HL-60 (cell line): ENCODE measurements at regions not wholly inside any gene's neighbourhood (a gene's known extent, or its start where the extent isn't known, plus 50 kb on each side); places are given as distances from the start of the nearest gene placed in this dataset.

ENCODE experiments used
- DNase-seq, 2 experiments: peaks; one replicate each; pipeline ENCODE4 v3.0.0-alpha.2; 2010 to 2020; ENCODE audit warnings: low read depth in 1 of 2, low spot score in 1 of 2
- H3K27ac ChIP-seq: fragments of 250-450 bp; sonication (Bioruptor Pico); replicated peaks from 2 replicates; pipeline ENCODE4 v1.5.1; 2020; ENCODE audit warnings: mild to moderate bottlenecking, moderate library complexity
- H3K27me3 ChIP-seq: fragments of 250-450 bp; sonication (Bioruptor Pico); 2 replicates; pipeline ENCODE4 v1.5.1; 2021; ENCODE audit warnings: mild to moderate bottlenecking, moderate library complexity; ENCODE audit not compliant: insufficient read depth, poor library complexity, severe bottlenecking
- H3K4me3 ChIP-seq: replicated peaks from 2 replicates; pipeline ENCODE4 v1.5.1; 2011; ENCODE audit warnings: mild to moderate bottlenecking, control low read depth, low read length; ENCODE audit not compliant: insufficient read depth
- GABPA ChIP-seq: IDR thresholded peaks from 2 replicates; pipeline ENCODE4 v1.6.1; 2012; ENCODE audit warnings: low read depth
- POLR2AphosphoS5 ChIP-seq: IDR thresholded peaks from 2 replicates; pipeline ENCODE4 v1.6.1; 2012; ENCODE audit warnings: low read depth
- REST ChIP-seq: IDR thresholded peaks from 2 replicates; pipeline ENCODE4 v1.6.1; 2012; ENCODE audit warnings: low read depth; ENCODE audit not compliant: insufficient replicate concordance
- SPI1 ChIP-seq: IDR thresholded peaks from 2 replicates; pipeline ENCODE4 v1.6.1; 2012; ENCODE audit warnings: low read depth, mild to moderate bottlenecking, borderline replicate concordance
- TF ChIP-seq, protein P1 (sequence below): IDR thresholded peaks from one replicate; pipeline ENCODE4 v1.5.1; 2011; ENCODE audit warnings: low read length, control low read depth, inconsistent platforms; ENCODE audit not compliant: insufficient read depth

DNA sequence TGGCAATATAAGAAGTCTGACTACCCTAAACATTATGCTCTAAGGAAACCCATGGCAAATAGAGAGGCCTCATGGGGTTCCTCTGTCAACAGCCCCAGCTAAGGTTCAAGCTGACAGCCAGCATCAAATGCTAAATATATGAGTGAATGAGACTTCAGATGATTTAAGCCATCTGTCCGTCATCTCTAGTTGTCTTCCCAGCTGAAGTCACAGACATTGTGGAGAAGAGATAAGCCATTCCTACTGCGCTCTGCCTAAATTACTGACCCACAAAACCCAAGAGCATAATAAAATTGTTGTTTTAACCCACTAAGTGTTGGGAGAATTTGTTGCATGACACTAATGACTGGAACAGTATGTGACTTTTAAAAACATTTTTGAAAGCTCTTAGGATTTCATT lies 87.3 kb upstream of the IGSF10 start:
- H3K4me3 ChIP-seq = no peak overlapping the region
- no peak overlapping the region for H3K27ac ChIP-seq
- no peaks in the 10 kb centered on the region for H3K27me3 ChIP-seq
- TF ChIP-seq, protein P1, sequence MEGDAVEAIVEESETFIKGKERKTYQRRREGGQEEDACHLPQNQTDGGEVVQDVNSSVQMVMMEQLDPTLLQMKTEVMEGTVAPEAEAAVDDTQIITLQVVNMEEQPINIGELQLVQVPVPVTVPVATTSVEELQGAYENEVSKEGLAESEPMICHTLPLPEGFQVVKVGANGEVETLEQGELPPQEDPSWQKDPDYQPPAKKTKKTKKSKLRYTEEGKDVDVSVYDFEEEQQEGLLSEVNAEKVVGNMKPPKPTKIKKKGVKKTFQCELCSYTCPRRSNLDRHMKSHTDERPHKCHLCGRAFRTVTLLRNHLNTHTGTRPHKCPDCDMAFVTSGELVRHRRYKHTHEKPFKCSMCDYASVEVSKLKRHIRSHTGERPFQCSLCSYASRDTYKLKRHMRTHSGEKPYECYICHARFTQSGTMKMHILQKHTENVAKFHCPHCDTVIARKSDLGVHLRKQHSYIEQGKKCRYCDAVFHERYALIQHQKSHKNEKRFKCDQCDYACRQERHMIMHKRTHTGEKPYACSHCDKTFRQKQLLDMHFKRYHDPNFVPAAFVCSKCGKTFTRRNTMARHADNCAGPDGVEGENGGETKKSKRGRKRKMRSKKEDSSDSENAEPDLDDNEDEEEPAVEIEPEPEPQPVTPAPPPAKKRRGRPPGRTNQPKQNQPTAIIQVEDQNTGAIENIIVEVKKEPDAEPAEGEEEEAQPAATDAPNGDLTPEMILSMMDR = no peak
- TF ChIP-seq SPI1 = no peak
- no peak for TF ChIP-seq POLR2AphosphoS5
- no peak for TF ChIP-seq REST
- no peak for TF ChIP-seq GABPA
- no peak for DNase-seq

DNA sequence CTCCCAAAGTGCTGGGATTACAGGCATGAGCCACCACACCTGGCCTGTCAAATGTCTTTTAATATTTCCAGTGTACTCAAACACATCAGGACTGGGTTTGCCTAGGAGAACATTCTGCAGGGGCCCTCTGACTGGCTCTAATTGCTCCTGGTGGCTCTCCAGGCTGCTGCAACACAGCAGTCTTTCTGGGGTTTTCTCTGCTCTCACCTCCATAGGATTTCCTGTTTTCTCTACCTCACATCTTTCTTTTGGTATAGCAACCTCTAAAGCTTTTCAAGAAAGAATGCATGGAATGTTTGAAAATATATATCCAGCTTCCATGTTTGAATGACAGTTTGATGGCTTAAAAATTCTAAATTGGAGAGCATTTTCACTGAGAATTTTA lies 83.3 kb upstream of the IGSF10 start:
- H3K27ac ChIP-seq = no peak overlapping the region
- no peak overlapping the region for H3K4me3 ChIP-seq
- DNase-seq = no peak
- H3K27me3 ChIP-seq = no peaks in the 10 kb centered on the region
- TF ChIP-seq, protein P1 = no peak
- TF ChIP-seq SPI1 = no peak
- TF ChIP-seq GABPA = no peak
- no peak for TF ChIP-seq REST
- no peak for TF ChIP-seq POLR2AphosphoS5

GRCh38 chr3:151541178-151541577 lies 80.3 kb upstream of the IGSF10 start:
- no peak for TF ChIP-seq GABPA
- TF ChIP-seq REST = no peak
- TF ChIP-seq SPI1 = no peak
- TF ChIP-seq POLR2AphosphoS5 = no peak
- TF ChIP-seq, protein P1 = no peak
- Histone ChIP-seq H3K4me3 (no peak overlapping the region), H3K27ac (no peak overlapping the region), H3K27me3 (no peaks in the 10 kb centered on the region)
- DNase-seq = no peak
